ENCODE measurements at regions not wholly inside any gene's neighbourhood (a gene's known extent, or its start where the extent isn't known, plus 50 kb on each side); places are given as distances from the start of the nearest gene placed in this dataset.

GRCh38 chr1:67892476-67893125 lies 59.3 kb upstream of the GNG12 start:
- TF ChIP-seq MAX (IDR thresholded peaks at IDR 0.05) (no peak), ZNF3 (CRISPR knock-in tag; IDR thresholded peaks at IDR 0.05) (no peak), POLR2A (IDR thresholded peaks at IDR 0.05; ENCODE audit: insufficient read depth in 1 of 2, low read depth in 2 of 2, low read length in 2 of 2) (no peak), SP1 (IDR thresholded peaks at IDR 0.05) (no peak), SP1 (CRISPR knock-in tag; IDR thresholded peaks at IDR 0.05) (no peak)
